ENCODE measurements at regions not wholly inside any gene's neighbourhood (a gene's known extent, or its start where the extent isn't known, plus 50 kb on each side); places are given as distances from the start of the nearest gene placed in this dataset.
A peak's percentile ranks its signal among the peaks of the same experiment; 100 is the strongest.
"Not testable (repeated sequence)": the region's sequence is repeated elsewhere in the genome, so short reads cannot be mapped to it uniquely, and the experiment has no call there.

DNA sequence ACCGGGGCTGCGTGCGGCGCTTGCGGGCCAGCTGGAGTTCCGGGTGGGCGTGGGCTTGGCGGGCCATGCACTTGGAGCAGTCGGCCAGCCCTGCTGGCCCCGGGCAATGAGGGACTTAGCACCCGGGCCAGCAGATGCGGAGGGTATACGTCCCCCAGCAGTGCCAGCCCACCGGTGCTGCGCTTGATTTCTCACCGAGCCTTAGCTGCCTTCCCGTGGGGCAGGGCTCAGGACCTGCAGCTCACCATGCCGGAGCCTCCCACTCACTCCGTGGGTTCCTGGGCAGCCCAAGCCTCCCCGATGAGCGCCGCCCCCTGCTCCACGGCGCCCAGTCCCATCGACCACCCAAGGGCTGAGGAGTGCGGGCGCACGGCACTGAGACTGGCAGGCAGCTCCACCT is 51.4 kb upstream of the INPP4B start:
- not testable (repeated sequence) for DNase-seq

DNA sequence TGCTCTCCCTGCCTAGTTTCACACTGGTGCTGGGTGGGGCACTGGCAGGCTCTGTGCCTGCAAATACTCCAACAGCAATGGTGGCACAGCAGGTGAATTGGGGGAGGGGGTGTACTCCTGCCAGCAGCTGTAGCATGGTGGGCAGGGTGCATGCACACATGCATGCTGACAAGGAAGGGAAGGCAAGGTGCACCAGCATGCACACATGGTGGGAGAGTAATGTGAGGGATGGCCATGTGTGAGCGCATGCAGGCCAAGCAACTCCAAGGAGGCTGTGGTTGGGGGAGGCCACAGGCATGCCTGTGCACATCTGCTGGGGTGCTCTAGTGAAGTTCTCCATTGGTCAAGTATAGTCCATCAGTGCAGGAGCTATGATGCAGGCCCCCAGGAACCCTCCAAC is 54.5 kb upstream of the INPP4B start:
- no peak for DNase-seq

DNA sequence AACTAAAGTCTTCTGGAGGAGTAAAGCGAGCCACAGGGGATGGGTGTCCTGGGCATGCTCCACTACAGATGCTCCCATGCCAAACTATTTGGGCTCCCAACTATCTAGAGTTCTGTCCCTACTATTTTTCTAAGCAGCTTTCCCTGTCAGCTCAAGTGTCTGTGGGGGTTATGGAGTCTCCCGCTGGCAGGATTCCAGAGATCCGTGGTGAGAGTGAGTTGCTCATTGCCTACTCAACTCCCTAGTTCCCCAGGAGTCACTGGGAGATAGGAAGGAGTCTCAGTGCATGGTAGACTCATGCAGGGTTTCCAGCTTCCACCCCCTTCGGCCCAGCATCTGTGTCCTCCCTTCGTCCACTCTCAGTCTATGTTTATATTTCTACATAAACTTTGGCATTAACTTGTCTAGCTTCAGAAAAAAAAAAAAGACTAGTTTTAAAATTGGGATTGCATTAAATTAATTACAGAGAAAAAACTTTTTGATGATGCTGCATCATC is 55.1 kb upstream of the INPP4B start:
- no peak for DNase-seq

DNA sequence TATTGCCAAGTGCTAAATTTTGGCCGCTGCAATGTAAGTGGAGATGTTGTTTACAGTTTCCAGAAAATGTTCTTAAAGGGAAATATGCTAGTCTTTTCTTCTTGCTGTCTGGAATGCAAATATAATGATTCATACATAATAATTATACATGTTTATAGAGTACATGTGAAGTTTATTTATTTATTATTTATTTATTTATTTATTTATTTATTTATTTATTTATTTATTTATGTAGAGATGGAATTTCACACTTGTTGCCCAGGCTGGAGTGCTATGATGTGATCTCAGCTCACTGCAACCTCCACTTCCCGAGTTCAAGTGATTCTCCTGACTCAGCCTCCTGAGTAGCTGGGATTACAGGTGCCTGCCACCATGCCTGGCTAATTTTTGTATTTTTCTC is 57.5 kb upstream of the INPP4B start:
- not testable (repeated sequence) for DNase-seq

DNA sequence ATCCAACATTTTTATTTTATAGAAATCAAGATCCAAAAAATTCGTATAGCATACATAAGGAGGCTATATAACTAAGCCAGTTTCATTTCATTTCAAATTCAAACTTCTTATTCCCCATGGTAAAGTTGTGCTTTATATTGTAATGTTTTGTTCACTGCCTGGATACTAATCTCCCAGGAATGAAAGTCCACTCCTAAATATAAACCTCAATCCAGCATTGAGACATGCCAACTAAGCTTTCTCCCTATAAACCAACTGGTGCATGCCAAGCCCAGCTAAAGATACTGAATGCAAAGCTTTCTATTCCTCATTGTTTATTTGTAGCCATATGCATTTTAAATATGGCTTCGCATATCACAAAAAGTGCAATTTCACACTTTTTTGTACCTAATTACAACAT is 63.8 kb upstream of the INPP4B start:
- no peak for DNase-seq

DNA sequence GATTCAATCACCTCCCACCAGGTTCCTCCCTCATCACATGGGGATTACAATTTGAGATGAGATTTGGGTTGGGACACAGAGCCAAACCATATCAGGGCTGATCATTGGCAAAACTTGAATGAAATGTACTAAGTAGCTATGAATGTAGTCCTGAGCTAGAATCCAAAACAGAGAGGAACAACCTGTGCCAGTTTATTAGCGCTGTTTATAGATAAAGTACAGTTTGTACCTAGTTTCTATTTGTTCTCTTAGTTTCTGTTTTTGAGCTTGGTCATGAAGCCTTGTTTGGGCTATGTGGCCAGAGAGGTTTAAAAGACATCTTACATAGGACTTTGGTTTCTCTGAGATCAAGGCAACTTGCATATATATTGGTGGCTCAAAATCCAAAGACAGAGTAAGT is 66.9 kb upstream of the INPP4B start:
- no peak for DNase-seq

DNA sequence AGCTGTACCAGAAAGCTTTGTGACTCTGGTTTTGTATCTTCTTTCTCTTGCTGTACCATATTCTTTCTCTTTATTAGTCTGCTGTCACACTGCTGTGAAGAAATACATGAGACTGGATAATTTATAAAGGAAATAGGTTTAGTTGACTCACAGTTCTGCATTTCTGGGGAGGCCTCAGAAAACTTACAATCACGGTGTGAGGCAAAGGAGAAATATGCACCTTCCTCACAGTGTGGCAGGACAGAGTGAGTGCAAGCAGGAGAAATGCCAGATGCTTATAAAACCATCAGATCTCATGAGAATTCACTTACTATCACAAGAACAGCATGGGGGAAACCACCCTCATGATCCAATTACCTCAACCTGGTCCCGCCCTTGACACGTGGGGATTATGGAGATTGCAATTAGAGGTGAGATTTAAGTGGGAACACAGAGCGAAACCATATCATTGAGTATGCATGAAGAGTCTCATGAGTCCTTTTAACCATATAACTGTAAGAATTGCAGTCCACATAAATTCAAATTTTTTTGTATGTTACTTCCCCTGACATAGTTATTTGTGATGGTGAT is 67.4 kb upstream of the INPP4B start:
- no peak for DNase-seq

DNA sequence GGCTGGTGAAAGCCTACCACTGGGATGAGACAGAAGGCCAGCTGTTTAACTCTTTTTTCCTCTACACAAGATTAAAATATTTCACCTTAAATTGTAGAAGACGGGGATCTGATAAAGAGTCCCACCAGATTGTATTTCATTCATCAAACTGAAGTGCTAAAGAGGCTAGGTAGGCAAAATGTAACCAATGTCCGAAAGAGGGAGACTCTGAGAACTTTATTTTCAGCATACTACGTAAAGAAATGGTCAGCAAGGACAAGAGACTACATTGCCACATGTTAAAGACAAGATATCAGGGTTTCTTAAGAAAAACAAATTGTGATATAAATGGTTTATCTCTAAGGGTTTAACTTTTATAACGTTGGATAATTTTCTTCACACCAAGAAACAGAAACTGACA is 71.6 kb upstream of the INPP4B start:
- no peak for DNase-seq

DNA sequence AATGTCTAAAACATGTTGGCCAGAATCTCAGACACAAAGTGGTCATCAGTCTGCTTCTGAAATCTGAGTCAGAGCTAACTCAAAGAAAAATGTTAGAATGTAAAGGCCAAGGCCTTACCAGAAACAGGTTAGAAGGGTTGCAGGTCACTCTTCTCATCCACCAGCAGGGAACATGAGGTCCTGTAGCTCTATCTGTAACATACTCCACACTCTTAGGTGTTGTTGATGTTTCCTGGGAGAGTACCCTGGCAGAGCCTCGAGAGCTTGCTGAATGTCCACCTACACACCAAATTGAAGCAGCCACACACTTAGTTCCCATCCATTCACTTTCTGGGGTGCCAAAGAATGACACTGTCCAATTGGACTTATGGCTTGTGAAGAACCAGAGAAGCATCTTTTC is 76.6 kb upstream of the INPP4B start:
- DNase-seq, result no peak

DNA sequence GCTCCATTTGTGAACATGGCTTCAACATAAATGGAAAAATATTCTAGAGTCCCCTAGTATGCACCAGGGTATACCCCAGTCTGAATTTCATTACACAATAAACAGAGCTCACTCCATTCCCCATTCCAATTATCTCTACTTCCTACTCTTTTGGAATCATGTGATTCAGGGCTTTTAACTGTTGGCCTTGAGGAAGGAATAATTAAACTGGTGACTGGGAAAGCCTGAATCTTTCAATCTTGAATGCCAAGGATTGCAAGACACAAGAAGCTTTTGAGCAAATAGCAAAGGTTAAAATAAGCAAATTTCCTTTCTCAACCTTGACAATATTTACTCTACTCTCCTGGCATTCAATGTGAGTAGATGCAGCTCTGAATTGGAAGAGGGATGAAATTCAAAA is 77.5 kb upstream of the INPP4B start:
- DNase-seq, result no peak

DNA sequence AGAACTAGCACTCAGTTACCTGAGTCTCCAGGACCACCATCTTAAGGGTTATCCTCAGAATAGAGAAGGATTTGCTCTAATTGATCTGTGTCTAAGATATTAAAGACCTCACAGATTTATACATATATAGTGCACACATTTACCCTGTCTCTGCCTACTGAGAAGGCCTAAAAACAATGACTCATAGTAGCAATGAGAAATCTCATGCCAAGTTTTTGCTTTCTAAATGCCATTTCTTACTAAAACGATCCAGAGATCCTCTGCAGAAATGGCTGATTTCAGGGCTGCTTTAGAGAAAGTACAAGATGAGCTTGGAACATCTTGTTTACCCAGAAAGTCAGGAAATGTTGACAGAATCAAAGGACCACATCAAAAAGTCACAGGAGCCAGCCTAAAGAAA is 79.1 kb upstream of the INPP4B start:
- DNase-seq, result no peak

DNA sequence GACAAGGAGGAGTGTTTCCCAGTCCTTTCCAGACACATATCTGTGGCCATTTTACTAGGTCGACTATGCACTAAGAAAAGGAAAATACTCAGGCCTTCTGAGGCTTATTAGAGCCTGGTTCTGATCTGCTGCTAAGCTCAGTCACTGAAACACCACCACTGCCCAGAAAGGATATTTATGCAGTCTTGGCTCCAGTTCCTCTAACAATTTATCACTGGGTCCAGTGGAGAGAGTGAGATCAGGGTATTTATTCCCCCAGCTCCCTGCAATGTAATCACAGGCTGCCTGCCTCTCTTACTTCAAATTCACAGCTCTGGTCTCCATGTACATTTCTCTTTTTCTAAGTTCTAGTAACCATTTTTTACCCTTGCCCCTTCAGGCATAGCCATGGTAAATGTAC is 81.6 kb upstream of the INPP4B start:
- no peak for DNase-seq

DNA sequence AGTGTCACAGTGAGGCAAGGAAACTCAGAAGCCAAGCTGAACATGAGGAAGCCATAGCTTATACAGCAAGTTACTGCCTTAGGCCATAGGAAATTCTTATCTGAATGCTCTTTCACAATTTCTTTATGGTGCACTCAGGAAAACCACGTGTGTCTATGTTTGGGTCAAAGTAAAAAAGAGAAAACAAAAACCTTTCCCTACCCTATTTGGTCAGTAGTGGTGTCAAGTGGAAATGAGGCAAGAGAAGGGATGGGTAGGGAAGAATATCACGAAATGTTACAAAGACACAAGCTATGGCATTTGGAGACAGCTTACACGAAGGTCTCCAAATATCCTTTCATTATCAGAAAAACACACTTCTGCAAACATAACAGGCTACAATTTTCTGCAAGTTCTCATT is 83.4 kb upstream of the INPP4B start:
- DNase-seq, result no peak

DNA sequence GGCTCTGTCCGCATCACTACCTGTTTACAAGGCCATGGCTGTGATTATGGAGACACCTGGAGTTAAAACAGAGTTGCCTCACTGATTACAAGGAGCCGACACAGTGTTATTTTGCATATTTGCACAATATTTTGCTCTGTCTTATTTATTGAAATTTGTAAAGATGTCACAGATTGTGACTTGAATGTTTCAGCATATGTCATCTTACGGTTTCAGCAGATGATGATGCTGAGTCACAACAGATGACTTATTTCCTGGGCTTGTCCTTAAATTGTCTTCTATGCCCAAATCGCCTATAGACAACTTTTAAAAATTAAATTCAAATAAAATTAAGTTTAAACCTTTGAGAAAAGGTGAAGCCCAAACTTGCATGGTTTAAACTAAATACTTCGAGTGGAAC is 87.1 kb upstream of the INPP4B start:
- DNase-seq, result no peak

DNA sequence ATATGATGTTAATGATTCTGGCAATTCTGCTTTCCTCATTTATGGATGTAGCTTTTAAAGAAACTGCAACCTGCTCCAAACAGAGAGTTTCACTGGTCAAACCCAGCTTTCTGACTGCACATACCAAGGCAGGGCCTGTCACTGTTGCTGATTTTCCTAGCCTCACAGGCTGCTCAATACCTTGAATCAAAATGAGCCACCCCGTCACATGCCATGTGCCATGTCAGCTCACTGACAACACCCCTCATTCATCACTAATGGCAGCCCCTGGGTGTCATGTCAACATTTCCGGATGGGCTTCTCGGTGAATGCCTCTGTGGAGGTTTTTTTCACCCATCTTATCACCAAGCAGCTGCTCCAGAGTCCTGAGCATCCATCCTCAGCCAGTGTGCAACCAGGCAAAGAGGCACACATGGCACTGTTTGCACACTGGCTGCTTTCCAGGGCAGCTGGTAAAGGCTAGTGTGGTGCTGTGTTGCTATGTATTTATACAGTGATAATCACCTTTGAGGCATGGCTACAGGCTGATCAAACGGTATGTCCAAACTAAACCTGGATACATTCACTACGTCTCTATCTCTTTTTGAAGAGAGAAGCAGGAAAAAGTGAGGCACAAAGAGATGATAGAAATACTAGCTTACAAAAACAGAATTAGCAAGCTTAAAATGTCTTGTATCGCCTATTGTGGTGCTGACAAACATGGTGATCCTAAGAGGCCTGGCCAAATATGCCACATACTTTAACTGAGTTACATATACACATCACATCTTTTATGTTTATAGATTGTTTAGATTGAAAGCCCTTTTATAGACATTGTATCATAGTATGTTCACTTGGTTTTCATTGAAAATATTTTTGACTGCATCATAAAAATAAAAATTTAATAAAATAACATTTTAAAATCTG is 94.6 kb upstream of the INPP4B start:
- DNase-seq, result no peak

DNA sequence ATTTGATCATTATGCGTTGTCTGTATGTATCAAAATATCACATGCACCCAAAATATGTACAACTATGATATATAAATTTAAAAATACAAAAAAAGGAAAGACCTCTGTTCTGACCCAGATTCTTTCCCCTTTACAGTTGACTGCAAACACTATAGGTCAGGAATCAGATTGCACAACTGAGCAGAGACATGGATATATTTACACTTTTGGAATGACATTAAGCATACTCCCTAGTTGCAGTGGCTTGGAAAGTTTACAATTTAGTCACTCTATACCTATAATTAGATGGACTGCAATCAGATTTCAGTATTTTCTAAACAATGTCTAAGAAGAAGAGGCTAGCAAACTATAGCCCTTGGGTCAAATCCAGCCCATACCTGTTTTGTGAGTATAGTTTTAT is 98.5 kb upstream of the INPP4B start:
- no peak for DNase-seq

DNA sequence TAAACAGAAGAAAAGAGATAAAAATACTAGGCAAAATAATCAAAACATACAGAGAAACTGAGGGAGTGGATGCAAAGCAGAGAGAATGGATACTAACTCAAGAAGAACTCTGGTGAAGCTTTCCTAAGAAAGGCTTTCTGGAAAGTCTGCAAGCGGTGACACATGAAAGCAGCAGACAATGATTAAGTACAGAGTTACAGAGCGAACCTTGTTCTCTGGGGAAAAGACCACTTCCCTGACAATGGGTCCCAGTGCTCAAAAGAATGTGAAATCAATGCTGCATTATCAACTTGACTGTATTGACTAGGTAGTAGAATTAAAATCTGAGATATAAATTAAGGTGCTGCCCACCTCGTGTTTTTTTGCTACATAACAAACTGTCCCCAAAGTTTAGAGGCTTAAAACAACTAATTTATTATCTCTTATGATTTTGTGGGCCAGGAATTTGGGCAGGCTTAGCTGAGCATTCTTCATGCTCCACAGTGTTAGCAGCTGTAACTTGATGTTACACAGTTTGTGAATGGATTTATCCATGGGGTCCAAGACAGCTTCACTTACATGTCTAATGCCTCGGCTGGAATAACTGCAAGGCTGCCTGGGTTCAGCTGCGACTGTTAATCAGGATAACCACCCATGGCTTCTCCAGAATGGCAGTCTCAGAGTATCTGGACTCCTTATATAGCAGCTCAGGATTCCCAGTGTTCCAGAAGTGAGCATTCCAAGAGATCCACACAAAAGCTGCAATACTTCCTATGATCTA is 106.9 kb upstream of the INPP4B start:
- DNase-seq, result no peak

DNA sequence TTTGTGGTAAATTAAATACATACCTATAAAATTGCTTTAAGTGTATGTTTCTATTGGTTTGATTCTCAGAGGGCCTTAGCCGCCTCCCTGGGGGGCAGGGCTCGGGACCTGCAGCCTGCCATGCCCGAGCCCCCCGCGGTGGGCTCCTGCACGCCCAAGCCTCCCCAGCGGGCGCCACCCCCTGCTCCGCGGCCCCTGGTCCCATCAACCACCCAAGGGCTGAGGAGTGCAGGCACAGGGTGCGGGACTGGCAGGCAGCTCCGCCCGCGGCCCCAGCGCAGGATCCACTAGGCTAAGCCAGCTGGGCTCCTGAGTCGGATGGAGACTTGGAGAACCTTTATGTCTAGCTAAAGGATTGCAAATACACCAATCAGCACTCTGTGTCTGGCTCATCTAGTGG is 108.3 kb upstream of the INPP4B start:
- no peak for DNase-seq

DNA sequence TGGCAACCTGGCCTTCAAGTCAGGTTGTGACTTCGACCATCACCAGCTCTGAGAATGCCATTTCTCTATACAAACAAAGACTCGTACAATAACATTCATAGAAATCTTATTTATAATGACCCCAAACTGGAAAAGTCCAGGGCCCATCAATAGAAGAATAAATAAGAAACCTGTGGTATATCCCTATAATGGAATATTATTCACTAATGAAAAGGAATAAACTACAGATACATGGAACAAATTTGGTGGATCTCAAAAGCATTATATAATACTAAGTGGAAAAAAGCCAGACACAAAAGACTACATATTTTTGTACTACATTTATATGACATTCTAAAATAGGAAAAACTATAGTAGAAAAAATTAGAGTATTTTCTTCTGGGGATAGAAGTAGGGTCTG is 109.4 kb upstream of the INPP4B start:
- DNase-seq, result no peak

DNA sequence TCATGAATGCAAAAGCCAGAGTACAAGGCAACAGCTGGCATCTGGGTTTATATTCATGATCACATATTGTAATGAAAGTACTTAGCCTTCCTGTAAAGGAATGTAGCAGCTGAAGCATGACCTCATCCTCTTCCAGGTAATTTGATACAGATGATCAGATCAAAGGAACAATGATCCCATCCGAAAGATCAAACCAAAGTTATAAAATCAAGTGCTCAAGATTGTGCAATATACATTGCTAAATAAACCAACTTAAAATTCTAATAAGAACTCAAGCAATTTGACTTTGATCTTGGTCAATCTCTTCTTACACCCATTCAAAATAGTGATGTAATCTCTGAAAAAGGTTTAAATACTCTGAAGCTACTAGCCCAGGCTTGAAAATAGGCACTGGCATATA is 113.1 kb upstream of the INPP4B start:
- no peak for DNase-seq

DNA sequence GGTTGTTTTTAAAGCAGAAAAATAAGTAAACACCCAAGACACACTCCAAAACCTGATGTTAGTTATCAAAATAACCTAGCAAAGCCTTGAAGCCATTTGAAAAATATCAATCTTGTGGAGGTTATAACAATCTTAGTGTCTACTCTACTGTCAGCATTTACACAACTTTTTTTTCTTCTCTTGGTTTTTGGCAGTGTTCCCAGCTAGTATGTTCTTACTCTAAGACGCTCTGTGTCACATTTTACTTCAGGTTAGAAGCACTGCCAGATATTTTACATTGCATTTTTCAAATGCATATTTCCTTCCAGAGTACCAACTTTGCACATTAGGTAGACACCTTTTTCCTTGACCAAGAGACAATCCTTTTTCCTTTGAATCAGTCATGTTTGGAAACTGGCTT is 114.0 kb upstream of the INPP4B start:
- DNase-seq, result no peak

DNA sequence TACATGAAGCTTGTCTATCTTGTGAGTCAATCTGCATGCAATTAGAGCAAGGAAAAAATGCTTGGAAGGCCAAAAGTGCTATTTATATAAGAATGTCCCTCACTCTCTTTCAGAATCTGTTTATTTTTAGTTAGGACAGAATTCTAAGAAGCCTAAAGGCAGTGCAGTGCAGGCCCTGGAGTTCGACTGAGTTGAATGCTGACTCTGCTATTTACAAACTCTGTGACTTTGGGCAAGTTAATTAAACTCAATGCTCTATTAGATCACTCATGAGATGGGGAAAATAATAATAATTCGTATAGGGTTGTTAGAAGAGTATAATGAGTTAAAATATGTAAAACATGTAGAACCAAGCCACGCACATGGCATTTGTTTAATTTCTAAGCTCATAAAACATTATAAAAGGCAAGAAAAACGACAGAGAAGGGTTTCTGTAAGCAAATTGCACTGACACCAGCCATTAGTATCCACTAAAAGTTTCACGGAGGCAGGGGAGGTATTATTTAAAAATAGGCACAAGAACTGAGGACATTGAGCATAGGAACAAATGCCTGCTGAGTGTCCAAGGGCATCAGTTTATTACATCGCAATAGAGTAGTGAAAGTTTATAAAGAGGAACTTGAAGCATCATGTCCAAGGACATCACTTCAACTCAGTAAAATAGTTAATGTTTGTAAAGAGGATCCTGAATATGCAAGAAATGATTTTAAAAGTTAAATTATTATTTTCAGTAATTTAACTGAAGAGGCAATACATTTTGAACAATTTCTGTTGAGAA is 115.0 kb upstream of the INPP4B start:
- DNase-seq, result no peak

DNA sequence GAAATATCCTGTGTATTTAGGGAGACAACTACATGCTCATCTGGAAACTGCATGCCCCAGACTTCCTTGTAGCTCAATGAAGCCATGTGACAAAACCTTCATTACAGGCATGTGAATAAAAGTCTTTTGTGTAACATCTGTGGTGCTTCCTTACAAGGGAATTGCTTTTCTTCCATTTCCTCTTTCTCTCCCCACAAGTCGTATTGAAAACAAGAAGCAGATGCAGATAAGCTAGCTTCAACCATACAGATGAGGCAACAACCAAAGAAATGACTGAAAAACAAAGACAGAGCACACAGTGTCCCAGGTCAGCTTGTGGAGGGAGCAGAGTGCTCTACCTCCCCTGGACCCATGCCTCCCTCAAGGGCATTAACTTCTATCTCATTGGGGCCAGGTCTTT is 115.8 kb upstream of the INPP4B start:
- DNase-seq, result peak; percentile 74
